ENCODE measurements at regions not wholly inside any gene's neighbourhood (a gene's known extent, or its start where the extent isn't known, plus 50 kb on each side); places are given as distances from the start of the nearest gene placed in this dataset.

DNA sequence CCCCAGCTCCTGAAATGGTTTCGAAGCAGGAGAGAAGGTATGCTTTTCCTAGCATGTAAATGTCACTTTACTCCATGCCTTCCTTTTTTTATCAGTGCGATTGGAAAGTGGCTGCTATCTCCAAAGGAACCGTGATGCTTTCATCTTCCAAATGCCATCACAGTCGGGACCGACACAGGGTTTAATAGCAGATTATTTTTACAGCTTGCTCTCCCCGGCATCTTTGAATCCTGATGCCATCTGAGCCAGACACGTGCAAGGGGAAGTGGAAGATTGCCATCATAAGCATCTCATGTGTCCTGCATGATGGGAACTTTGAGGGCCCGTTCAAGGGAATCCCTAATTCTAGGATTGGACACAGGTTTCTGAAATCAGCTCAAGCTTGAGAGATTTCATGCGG is 253.4 kb upstream of the KCNG1 start:
- H3F3A ChIP-seq (ENCODE audit: control insufficient read depth, insufficient read depth) = no peaks in the 10 kb centered on the region
- TF ChIP-seq, protein P1, sequence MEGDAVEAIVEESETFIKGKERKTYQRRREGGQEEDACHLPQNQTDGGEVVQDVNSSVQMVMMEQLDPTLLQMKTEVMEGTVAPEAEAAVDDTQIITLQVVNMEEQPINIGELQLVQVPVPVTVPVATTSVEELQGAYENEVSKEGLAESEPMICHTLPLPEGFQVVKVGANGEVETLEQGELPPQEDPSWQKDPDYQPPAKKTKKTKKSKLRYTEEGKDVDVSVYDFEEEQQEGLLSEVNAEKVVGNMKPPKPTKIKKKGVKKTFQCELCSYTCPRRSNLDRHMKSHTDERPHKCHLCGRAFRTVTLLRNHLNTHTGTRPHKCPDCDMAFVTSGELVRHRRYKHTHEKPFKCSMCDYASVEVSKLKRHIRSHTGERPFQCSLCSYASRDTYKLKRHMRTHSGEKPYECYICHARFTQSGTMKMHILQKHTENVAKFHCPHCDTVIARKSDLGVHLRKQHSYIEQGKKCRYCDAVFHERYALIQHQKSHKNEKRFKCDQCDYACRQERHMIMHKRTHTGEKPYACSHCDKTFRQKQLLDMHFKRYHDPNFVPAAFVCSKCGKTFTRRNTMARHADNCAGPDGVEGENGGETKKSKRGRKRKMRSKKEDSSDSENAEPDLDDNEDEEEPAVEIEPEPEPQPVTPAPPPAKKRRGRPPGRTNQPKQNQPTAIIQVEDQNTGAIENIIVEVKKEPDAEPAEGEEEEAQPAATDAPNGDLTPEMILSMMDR (IDR thresholded peaks at IDR 0.05; ENCODE audit: low read depth, low read length, poor library complexity, severe bottlenecking) = no peak
- H3K79me2 ChIP-seq (ENCODE audit: control insufficient read depth, low read length) = no peaks in the 10 kb centered on the region
- no peak overlapping the region for H3K4me2 ChIP-seq (ENCODE audit: low read length)
- no peaks in the 10 kb centered on the region for H4K20me1 ChIP-seq (ENCODE audit: control insufficient read depth, insufficient read depth, low read depth, low read length)
- H3K27ac ChIP-seq (ENCODE audit: low read depth, low read length) = no peak overlapping the region
- no peaks in the 10 kb centered on the region for H3K36me3 ChIP-seq (ENCODE audit: control insufficient read depth, low read length)
- peaks cover 15% of the 10 kb centered on the region; the same call in 1 of the 2 replicates for H3K27me3 ChIP-seq (ENCODE audit: control insufficient read depth, low read length)
- H3K4me3 ChIP-seq (ENCODE audit: low read length) = no peak overlapping the region
- no peaks in the 10 kb centered on the region; the same call in 1 of the 2 replicates for H3K9me3 ChIP-seq (ENCODE audit: control insufficient read depth, insufficient read depth, low read length)
- H3K4me1 ChIP-seq (ENCODE audit: control insufficient read depth, low read length) = no peaks in the 10 kb centered on the region
- H3K9me2 ChIP-seq (replicated peaks; ENCODE audit: control insufficient read depth, low read length) = no peaks in the 10 kb centered on the region

DNA sequence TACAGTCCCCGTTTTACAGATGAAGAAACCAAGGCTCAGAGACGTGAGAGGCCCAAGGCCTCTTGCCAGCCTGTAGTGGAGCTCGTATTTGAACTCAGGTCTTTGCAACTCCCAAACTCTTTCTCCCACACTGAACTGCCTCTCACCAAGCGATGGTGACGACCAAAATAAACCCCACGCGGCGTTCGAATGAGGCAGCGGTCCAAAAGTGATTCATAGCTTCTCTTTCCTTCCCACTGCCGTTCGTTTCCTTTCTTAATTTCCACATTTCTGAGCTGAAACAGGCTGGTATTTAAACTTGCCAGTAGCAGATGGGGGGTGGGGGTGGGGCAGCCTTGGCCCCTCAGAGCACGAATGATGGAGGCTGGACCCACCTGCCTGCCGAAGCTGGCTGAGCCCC is 252.9 kb upstream of the KCNG1 start:
- peaks cover 15% of the 10 kb centered on the region; the same call in 1 of the 2 replicates for H3K27me3 ChIP-seq (ENCODE audit: control insufficient read depth, low read length)
- H3K4me3 ChIP-seq (ENCODE audit: low read length) = no peak overlapping the region
- no peaks in the 10 kb centered on the region for H3K4me1 ChIP-seq (ENCODE audit: control insufficient read depth, low read length)
- H3K36me3 ChIP-seq (ENCODE audit: control insufficient read depth, low read length) = no peaks in the 10 kb centered on the region
- TF ChIP-seq, protein P1 (IDR thresholded peaks at IDR 0.05; ENCODE audit: low read depth, low read length, poor library complexity, severe bottlenecking) = no peak
- TF ChIP-seq EZH2phosphoT487 (IDR thresholded peaks at IDR 0.05; ENCODE audit: borderline replicate concordance, low read length) = no peak
- no peaks in the 10 kb centered on the region for H3K79me2 ChIP-seq (ENCODE audit: control insufficient read depth, low read length)
- H3K4me2 ChIP-seq (ENCODE audit: low read length) = no peak overlapping the region
- no peaks in the 10 kb centered on the region for H3F3A ChIP-seq (ENCODE audit: control insufficient read depth, insufficient read depth)
- H3K9me2 ChIP-seq (replicated peaks; ENCODE audit: control insufficient read depth, low read length) = no peaks in the 10 kb centered on the region
- no peak overlapping the region for H3K27ac ChIP-seq (ENCODE audit: low read depth, low read length)
- H4K20me1 ChIP-seq (ENCODE audit: control insufficient read depth, insufficient read depth, low read depth, low read length) = no peaks in the 10 kb centered on the region
- no peaks in the 10 kb centered on the region; the same call in 1 of the 2 replicates for H3K9me3 ChIP-seq (ENCODE audit: control insufficient read depth, insufficient read depth, low read length)

DNA sequence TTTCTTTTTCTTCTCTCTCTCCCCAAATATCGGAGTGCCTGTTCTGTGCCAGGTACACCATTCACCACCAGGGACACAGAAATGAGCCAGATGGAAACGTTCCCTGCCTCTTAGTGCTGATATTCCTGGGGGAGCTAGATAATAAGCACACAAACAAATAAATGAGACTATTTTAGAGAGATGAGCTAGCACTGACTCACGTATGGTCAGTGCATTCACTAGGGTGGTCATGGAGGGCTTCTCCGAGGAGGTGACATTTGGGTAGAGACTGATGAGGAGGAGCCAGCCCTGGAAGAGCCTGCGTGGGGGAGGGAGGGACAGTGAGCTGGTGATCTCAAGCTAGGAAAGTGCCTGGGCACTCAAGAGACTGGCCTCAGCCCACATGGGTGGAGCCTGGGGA is 252.3 kb upstream of the KCNG1 start:
- H3K79me2 ChIP-seq (ENCODE audit: control insufficient read depth, low read length) = no peaks in the 10 kb centered on the region
- H3K4me3 ChIP-seq (ENCODE audit: low read length) = no peak overlapping the region
- H3K27ac ChIP-seq (ENCODE audit: low read depth, low read length) = no peak overlapping the region
- peaks cover 19% of the 10 kb centered on the region; the same call in 1 of the 2 replicates for H3K27me3 ChIP-seq (ENCODE audit: control insufficient read depth, low read length)
- H3K4me2 ChIP-seq (ENCODE audit: low read length) = no peak overlapping the region
- no peaks in the 10 kb centered on the region for H3K36me3 ChIP-seq (ENCODE audit: control insufficient read depth, low read length)
- H4K20me1 ChIP-seq (ENCODE audit: control insufficient read depth, insufficient read depth, low read depth, low read length) = no peaks in the 10 kb centered on the region
- TF ChIP-seq, protein P1 (IDR thresholded peaks at IDR 0.05; ENCODE audit: low read depth, low read length, poor library complexity, severe bottlenecking) = no peak
- TF ChIP-seq EZH2phosphoT487 (IDR thresholded peaks at IDR 0.05; ENCODE audit: borderline replicate concordance, low read length) = no peak
- no peaks in the 10 kb centered on the region for H3K9me2 ChIP-seq (replicated peaks; ENCODE audit: control insufficient read depth, low read length)
- no peaks in the 10 kb centered on the region for H3F3A ChIP-seq (ENCODE audit: control insufficient read depth, insufficient read depth)
- H3K4me1 ChIP-seq (ENCODE audit: control insufficient read depth, low read length) = no peaks in the 10 kb centered on the region
- H3K9me3 ChIP-seq (ENCODE audit: control insufficient read depth, insufficient read depth, low read length) = no peaks in the 10 kb centered on the region; the same call in 1 of the 2 replicates

Measured in DOHH2 (cell line).